HuH-7.5 (cell line): ENCODE measurements at regions not wholly inside any gene's neighbourhood (a gene's known extent, or its start where the extent isn't known, plus 50 kb on each side); places are given as distances from the start of the nearest gene placed in this dataset.
"Not testable (repeated sequence)": the region's sequence is repeated elsewhere in the genome, so short reads cannot be mapped to it uniquely, and the experiment has no call there.

Experiments
- DNase-seq: peaks from one replicate; pipeline ENCODE4 v3.0.0; 2011; ENCODE audit warnings: low spot score

DNA sequence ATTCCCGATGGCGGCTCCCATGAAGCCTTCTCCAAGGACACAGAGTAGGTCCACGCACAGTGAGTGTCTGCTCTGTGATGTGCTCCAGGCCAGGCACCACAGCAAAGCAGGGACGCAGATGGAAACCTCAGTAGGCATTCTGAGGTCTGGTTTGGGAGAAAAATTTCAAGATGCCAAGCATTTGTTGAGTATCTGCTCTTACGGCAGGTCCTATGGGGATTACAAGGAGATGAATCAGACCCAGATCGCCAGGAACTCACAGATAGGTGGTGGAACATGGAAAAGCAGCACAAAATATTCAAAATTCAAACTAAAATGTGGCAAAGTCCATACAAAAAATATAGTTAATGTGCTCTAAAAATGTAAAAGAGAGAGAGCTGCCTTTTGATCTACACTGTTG, 684.9 kb upstream of the TMEM132C start:
- DNase-seq = no peak

DNA sequence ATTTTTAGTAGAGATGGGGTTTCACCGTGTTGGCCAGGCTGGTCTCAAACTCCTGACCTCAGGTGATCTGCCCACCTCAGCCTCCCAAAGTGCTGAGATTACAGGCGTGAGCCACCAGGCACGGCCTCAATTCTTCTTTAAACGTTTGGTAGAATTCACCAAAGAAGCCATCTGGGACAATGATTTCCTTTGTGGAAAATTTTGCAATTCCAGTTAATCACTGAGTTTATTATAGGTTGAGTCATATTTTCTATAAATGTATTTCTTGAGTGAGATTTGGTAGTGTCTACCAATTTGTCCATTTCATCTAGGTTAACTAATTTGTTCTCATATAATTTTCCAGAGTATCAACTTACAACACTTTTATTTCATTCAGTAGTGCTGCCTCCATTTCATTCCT, 683.9 kb upstream of the TMEM132C start:
- no peak for DNase-seq

DNA sequence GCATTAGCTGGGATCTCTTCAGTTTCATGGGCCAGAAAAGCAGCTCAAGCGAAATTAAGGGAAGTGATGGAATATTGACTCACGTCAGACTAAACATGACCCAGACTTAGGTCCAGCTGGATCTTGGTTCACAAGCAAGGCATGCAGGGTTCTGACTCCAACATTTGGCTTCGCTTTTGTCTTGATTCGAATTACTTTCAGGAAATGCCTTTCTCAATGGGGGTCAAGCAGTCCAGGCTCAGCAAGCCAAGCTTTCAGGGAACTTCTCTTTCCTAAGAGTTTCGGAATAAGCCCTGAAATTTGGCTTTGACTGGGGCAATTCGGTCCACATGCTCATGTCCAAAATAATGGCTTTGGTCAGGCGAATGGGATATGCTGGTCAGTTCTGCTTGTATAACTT, 678.7 kb upstream of the TMEM132C start:
- no peak for DNase-seq

DNA sequence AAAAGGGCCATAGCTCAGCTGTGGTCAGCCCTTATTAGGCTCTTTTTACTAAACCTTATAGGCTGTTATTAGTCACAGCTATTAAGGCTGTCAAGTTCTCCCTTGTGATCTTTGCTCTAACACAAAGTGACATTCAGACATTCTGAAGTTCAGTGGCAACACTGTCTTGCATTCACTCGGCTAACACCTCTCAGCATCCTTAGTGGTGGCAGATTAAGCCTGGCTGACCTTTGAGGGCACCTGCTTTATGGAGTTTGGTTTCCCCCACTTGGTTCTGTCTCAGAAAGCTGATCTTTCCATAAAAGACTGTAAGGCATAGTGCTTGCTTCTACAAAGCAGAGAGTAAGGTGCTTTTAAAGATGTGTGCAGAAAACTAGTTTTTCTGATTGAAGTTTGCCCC, 677.4 kb upstream of the TMEM132C start:
- no peak for DNase-seq

DNA sequence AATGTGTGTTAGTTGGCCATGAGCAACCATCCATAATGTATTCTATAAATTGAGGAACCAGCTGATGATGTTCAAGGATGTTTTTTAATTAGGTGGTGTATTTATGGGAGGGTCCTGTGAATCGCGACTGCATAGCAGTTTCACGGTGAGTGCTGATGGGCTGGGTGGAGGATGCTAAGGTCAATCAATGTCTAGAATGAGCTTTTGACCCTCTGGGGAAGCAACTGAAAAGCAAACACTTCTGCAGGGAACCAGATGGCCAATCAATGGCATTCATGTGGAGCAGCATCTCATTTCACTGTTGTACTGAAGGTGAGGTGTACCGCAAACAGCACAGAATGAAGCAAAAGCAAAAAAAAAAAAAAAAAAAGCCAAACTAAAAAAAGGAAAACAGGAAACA, 676.1 kb upstream of the TMEM132C start:
- no peak for DNase-seq

DNA sequence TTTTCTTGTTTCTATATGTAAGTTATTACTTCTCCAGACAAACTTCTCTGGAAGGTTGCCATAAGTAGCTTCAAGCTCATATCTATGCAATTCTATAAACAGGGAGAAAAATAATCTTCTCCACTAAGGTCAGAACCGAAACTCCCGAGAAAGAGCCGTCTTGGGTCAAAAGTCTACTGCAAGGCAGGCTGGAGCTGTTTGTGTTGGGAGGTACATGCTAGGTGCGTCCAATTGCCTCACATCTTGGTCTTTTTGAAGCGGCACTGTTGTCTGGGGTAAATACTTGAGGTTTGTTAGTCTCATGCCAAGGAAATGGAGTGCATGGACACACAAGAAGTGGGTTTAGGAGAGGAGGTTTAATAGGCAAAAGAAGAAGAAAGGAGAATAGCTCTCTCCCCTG, 674.7 kb upstream of the TMEM132C start:
- DNase-seq = no peak

DNA sequence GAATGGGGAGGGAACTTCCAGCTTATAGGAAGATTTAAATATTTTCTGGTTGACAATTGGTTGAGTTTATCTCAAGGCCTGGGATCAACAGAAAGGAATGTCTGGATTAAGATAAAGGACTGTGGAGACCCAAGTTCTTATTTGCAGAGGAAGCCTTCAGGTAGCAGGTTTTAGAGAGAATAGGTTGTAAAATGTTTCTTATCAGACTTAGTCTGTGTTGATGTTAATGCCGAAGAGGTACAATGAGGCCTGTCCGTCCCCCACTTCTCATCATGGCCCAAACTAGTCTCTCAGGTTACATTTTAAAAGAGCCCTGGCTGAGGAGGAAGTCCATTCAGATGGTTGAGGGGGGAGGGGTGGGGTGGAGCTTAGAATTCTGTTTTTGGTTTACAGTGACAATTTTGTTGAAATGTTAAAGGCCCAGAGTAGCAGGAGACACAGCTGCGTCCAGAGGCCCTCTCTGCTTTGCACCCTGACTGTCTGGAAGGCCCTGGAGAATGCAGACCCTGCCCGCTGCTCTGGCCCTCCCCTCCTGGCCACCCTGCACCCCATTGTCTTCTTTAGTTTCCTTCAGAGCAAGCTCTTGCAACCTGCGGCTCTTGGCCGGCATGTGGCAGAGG, 672.5 kb upstream of the TMEM132C start:
- no peak for DNase-seq

DNA sequence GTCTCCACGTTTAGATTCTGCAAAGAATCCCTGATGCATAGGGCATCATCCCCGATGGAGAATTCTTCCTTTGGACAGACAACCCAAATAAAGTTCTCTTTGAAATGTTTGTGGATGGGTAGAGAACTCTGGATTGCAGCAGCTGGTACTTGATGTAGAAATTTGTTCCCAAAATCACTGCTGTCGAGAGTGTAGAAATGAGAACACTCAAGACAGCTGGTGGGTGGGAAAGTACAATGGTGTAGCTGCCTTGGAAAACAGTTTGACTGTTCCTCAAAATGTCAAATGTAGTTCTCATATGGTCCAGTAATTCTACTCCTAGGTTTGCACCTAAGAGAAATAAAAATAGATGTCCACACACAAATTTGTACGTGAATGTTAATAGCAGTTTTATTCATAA, 671.5 kb upstream of the TMEM132C start:
- no peak for DNase-seq

DNA sequence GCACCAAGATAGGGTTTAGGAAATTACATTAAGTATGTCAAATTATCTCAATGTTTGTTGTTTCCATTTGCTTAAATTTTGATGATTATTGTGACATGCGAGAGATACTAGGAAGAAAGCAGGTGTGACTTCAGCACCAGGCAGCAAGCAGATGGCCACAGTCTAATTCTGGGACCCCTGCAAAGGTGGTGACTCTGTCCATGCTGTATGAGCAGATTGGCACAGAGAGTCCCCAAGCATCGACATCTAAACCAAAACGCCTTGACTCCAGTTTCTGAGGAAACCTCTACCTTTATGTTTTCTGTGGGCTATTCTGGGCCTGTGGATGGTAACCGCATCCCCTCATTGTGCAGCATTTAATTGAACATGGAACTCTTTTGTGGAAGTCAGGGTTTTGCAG, 670.1 kb upstream of the TMEM132C start:
- DNase-seq = no peak

DNA sequence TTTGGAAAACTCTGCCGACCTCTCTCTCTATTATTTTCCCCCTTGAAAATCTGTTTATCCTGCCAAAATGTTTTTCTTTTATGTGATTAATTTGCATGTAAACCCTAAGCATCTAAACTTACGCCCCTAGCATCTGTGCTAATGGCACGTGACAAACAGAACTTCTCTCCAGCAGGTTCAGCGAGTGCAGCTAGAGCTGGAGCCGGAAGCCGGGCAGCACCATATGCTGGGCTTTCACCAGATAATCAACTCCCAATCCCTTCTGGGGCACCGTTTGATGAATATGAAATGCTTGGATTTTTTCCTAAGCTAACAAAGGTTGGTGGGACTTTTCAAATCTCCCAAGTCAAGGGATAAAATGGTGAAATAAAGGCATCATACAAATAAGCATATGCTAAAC, 667.5 kb upstream of the TMEM132C start:
- DNase-seq = no peak

DNA sequence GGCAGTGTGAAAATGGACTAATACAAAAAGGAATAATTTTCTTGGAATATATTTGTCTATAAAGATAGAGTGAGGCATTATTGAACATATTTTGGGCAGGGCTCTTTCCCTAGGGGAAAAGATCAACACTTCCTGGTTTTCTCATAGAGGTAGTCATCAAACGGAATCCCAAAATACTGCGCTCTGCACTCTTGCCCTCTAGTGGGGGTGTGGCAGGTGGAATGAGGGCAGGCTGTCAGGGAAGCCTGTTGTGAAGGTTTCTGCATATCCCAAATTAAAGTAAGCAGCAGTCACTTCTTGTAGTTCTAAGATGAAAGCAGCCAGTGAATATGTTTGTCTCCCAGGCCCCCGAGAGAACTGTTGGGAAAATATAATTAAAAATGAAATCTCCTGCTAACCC, 666.8 kb upstream of the TMEM132C start:
- no peak for DNase-seq

DNA sequence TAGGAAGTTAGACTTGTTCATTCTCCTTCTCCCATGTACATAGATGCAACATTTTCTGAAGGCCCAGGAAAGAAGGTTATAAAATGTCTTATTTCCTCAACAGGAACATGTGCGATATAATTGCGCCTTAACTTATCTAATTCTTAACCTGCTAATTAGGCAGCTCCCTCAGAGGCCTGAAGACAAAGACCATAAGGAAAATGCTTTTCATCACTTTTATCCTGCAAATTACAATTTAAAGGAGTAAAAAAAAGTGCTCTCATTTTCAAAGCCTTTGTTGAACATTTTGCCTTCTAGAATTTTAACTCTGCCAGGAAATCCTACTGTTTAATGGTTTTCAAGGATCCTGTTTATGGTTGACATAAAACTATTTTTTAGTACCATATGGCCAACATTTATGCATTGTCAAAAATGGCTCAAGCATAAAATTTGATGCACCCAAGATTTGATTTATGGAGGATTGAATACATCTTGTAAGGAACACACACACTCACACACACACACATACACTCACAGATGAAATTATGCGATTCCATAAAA, 660.4 kb upstream of the TMEM132C start:
- no peak for DNase-seq

DNA sequence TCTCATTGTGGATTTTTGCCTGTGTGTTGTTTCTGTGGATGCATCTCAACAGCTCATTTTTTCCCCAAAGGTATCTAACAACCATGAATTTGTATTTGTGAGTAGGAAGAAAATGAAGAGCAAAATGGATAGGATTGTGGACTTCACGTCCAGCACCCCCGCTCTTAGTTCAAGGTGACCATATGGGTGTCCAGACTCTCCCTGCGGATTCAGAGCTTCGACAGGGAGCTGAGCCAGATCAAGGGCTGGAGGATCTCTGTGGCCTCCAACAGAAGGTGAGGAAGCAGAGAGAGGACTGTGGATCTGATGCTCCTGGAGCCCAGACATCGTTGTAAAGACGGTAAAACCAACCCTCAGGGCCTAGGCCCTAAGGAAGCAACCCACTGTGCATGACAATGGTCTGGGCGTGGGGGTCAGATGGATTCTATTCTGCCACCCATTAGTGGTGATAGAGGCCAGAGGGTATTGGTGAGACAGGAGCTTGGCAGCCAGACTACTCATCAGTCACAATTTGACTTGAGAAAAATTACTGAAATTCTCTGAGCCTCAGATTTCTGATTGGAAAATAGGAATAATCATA, 659.7 kb upstream of the TMEM132C start:
- no peak for DNase-seq

DNA sequence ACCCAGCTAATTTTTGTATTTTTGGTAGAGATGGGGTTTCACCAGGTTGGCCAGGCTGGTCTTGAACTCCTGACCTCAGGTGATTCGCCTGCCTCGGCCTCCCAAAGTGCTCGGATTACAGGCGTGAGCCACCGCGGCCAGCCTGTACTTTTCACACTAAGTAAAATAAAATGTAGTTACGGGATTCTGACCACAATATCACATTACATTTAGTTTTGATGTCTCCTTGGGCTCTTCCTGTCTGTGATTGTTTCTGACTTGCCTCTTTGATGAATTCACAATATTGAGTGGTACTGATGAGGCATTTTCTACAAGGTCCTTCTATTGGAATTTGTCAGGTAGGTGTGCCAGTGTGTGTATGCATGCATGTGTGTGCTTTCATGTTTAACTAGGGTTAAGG, 658.6 kb upstream of the TMEM132C start:
- DNase-seq = not testable (repeated sequence)

DNA sequence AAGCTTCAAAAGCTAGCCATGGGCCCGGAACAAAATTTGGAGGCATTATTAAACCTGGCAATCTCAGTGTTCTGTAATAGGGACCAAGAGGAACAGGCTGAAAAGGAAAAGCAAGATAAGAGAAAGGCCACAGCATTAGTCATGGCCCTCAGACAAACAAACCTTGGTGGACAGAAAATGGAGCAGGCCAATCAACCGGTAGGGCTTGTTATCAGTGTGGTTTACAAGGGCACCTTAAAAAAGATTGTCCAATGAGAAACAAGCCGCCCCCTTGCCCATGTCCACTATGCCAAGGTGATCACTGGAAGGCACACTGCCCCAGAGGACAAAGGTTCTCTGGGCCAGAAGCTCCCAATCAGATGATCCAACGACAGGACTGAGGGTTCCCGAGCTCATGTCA, 653.9 kb upstream of the TMEM132C start:
- DNase-seq = no peak

DNA sequence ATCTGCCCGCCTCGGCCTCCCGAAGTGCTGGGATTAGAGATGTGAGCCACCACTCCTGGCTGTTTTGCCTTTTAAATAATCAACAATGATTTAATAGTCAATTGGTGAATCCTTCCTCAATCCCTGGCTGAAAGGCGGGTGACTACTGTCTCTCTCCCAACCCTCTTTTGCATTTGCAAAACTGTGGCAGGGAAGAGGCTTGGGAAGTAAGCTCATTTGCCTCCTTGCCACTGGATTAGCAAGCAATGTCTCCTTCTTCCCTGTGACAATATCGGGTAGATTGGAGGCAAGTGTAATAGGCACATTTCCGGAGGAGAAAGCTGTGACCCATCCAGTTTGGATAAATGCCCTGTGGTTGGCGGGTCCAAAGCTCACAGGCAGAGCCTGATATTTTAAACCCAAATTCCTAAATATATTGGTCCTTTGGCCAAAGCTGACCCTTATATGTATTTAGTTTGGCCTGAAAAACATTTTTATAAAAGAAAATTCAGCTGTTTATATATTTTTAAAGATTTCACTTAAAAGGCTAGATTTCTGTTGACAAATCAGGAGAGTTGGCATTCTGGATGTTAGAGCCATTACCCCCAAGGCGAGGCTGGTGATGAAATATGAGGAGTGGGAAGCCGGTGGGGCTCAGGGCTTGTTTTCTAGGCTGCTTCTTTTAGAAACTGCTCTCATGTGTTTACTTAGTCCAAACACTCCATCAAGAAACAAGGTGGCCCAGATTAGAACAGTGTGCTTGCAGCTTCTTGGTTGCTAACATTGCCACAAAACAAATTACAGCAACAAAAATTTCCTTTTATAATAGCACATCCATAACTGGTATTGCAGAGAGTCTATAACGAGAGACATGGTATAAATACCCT, 646.9 kb upstream of the TMEM132C start:
- no peak for DNase-seq

DNA sequence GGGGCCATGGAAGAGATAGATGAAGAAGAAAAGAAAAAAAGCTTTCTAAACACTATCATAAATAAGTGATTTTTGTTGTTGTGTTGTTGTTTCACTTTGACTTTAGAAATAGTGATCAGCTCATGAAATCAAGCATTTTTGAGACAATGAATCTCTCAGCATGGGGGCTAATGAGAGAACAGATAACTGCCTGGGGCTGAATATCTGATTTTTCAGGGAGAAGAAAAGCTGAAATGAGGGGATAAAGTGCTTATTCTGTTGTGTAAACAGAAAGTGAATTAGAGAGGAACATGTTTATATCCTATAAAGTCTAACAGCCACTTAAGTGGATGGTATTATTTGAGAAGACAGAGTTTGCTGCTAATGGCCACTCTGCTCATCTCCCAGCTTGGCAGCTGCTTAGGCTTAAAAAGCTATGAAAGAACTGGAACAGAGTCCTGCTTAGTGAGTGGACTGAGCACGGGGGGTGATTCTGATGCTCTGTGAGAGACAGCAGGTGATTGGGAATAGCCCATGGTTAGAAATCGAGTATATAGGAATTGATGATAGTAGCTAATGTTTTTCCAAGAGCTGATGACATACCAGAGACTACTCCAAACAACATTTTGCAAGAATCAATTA, 646.1 kb upstream of the TMEM132C start:
- DNase-seq = no peak

DNA sequence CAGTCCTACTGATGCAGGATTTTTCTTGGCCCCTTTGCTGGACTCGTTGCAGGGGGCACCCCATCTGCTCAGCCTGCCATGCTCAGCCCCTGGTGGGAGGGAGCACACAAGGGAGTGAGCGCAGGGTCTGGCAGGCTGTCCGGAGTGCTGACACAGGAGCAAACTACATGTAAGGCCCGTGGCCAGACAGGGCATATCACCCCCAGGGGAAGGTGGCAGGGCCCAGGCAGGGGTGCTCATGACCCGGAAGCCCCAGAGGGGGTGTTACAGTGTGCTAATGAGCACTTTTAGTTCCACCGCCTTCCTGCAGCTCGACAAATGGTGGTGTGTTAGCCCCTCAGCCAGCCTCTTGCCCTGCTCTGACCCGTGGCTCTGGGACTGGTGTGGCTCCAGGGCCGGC, 645.6 kb upstream of the TMEM132C start:
- no peak for DNase-seq

DNA sequence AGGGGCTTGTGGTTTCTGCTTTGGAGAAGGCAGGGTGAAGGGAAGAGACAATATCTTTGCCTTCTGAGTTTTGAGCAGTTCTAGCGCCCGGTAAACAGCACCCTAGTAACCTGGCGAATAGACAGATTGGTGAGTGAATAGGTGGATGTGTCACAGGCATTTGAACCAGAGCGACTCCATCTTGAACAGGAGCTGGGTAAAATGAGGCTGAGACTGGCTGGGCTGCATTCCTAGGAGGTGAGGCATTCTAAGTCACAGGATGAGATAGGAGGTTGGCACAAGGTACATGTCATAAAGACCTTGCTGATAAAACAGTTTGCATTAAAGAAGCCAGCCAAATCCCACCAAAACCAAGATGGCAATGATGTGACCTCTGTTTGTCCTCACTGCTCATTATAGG, 643.6 kb upstream of the TMEM132C start:
- DNase-seq = no peak

DNA sequence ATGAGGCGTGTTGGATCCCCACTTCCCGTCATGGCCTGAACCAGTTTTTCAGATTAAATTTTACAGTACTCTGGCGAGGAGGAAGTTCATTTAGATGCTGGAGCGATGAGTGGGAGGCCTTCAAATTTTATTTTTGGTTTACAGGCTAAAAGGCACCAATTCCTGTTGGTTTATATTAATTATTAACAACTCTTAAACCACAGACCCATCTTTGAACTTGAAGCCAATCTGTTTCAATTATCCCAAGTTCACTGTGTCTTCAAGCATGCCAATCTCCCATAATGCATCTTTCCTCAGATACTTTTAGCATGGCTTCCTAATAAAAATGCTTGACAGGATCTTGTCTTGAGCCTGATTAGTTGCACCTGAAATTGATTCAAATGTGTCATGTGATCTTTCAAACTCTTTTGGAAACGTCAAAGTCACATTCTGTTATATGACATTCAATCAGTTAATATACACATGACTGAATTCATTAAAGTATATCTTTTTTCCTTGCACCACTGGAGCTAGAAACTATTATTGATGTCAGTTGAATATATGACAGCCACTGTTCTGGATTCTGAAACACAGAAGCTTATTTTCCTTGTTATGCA, 641.7 kb upstream of the TMEM132C start:
- DNase-seq = no peak

DNA sequence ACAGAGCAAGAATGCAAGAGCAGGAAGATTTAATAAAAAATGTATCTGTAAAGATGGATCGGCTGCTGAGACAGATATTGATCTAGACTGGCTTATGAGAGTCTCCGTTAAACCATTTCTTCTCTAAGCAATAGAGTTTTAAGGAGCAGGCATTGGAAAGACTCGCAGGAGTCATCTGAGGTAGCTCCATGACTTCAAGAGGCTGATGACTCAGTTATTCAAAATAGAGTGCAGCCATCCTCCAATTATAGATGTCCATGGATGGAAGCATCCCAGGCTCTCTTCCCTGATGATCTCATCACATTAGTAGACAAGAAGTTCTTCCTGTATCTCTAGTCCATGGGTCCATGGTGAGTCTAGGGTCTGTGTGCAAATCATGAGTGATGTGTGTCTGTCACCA, 638.3 kb upstream of the TMEM132C start:
- no peak for DNase-seq

DNA sequence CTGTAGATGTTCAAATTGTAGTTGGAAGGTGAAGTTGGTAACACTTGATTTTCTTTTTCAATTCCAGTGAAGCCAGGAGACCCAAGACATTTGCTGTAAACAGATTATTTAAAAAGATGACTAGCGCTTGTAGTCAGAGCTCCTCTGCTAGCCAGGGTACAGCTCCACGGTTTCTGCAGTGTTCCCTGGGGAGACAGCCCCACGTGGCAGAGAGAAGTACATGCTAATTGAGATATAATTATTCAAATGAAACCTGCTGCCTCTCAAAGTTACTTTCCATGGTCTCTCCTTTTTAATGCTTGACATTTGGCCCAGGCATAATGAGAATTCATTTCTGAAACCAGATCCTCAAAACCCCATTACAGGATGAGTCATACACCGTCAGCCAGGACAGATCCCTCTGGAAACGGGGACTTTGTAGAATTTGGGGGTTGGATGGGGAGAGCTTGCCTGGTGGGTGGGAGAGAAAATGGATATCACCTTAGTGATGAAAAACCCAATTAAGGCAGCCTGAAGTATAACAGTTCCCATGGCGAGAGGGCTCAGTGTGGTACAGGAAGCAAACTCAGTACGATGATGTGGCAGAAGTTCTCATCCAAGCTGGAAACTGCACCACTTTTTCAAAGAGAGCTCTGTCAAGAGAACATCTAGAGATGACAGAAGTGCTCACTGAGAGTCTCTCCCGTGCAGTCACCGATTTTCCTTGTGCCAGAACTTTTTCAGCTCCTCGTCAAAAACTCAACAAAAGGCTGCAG, 637.7 kb upstream of the TMEM132C start:
- no peak for DNase-seq
